ENCODE measurements at regions not wholly inside any gene's neighbourhood (a gene's known extent, or its start where the extent isn't known, plus 50 kb on each side); places are given as distances from the start of the nearest gene placed in this dataset.
"Not testable (repeated sequence)": the region's sequence is repeated elsewhere in the genome, so short reads cannot be mapped to it uniquely, and the experiment has no call there.

GRCh38 chr7:73244782-73245311 lies 63.8 kb downstream of the NSUN5 start:
- not testable (repeated sequence) for H3K9me3 Mint-ChIP-seq; H3K4me1 Mint-ChIP-seq (ENCODE audit: low read depth); H3K4me3 Mint-ChIP-seq; ATAC-seq; DNase-seq; H3K36me3 Mint-ChIP-seq (ENCODE audit: insufficient read depth); H3K27me3 Mint-ChIP-seq (ENCODE audit: low read depth)

GRCh38 chr7:73234994-73235717 lies 73.5 kb downstream of the NSUN5 start:
- H3K4me1 Mint-ChIP-seq (ENCODE audit: low read depth); H3K27me3 Mint-ChIP-seq (ENCODE audit: low read depth); H3K9me3 Mint-ChIP-seq; H3K36me3 Mint-ChIP-seq (ENCODE audit: insufficient read depth); H3K4me3 Mint-ChIP-seq: not testable (repeated sequence)
- ATAC-seq: peak; percentile 93 to 94
- peak; percentile 92 for DNase-seq

- not testable (repeated sequence) for H3K36me3 Mint-ChIP-seq (ENCODE audit: insufficient read depth); H3K27me3 Mint-ChIP-seq (ENCODE audit: low read depth); H3K9me3 Mint-ChIP-seq; H3K4me1 Mint-ChIP-seq (ENCODE audit: low read depth); DNase-seq; H3K4me3 Mint-ChIP-seq; ATAC-seq
Observed at GRCh38 chr7:73225745-73226144, 82.9 kb downstream of the NSUN5 start.

- H3K4me1 Mint-ChIP-seq (ENCODE audit: low read depth); H3K36me3 Mint-ChIP-seq (ENCODE audit: insufficient read depth); H3K27me3 Mint-ChIP-seq (ENCODE audit: low read depth); DNase-seq; H3K4me3 Mint-ChIP-seq; H3K9me3 Mint-ChIP-seq: not testable (repeated sequence)
- peak; percentile 48 to 58 for ATAC-seq
Observed at GRCh38 chr7:73221724-73222123, 86.9 kb downstream of the NSUN5 start.

GRCh38 chr7:73220766-73221370 lies 87.8 kb downstream of the NSUN5 start:
- not testable (repeated sequence) for DNase-seq

GRCh38 chr7:73220357-73220756 lies 88.3 kb downstream of the NSUN5 start:
- not testable (repeated sequence) for H3K36me3 Mint-ChIP-seq (ENCODE audit: insufficient read depth); DNase-seq; H3K4me1 Mint-ChIP-seq (ENCODE audit: low read depth); H3K9me3 Mint-ChIP-seq; H3K4me3 Mint-ChIP-seq; H3K27me3 Mint-ChIP-seq (ENCODE audit: low read depth); ATAC-seq

More at GRCh38 chr7:73220766-73221370, 87.8 kb downstream of the NSUN5 start:
- H3K9me3 Mint-ChIP-seq; H3K4me1 Mint-ChIP-seq (ENCODE audit: low read depth); H3K27me3 Mint-ChIP-seq (ENCODE audit: low read depth); H3K4me3 Mint-ChIP-seq; H3K36me3 Mint-ChIP-seq (ENCODE audit: insufficient read depth): not testable (repeated sequence)
- peak in 1 of 2 donors; percentile 30 for ATAC-seq

GRCh38 chr7:73218802-73219201 lies 89.8 kb downstream of the NSUN5 start:
- DNase-seq; H3K27me3 Mint-ChIP-seq (ENCODE audit: low read depth); H3K4me1 Mint-ChIP-seq (ENCODE audit: low read depth); ATAC-seq; H3K36me3 Mint-ChIP-seq (ENCODE audit: insufficient read depth); H3K4me3 Mint-ChIP-seq; H3K9me3 Mint-ChIP-seq: not testable (repeated sequence)

GRCh38 chr7:73216046-73216675 lies 92.5 kb downstream of the NSUN5 start:
- not testable (repeated sequence) for DNase-seq; ATAC-seq; H3K36me3 Mint-ChIP-seq (ENCODE audit: insufficient read depth); H3K9me3 Mint-ChIP-seq; H3K27me3 Mint-ChIP-seq (ENCODE audit: low read depth); H3K4me1 Mint-ChIP-seq (ENCODE audit: low read depth); H3K4me3 Mint-ChIP-seq

GRCh38 chr7:73215232-73215631 lies 93.4 kb downstream of the NSUN5 start:
- H3K27me3 Mint-ChIP-seq (ENCODE audit: low read depth); H3K4me3 Mint-ChIP-seq; H3K9me3 Mint-ChIP-seq; DNase-seq; ATAC-seq; H3K36me3 Mint-ChIP-seq (ENCODE audit: insufficient read depth); H3K4me1 Mint-ChIP-seq (ENCODE audit: low read depth): not testable (repeated sequence)

GRCh38 chr7:73214471-73214870 lies 94.2 kb downstream of the NSUN5 start:
- not testable (repeated sequence) for H3K27me3 Mint-ChIP-seq (ENCODE audit: low read depth); ATAC-seq; H3K4me3 Mint-ChIP-seq; H3K36me3 Mint-ChIP-seq (ENCODE audit: insufficient read depth); DNase-seq; H3K9me3 Mint-ChIP-seq; H3K4me1 Mint-ChIP-seq (ENCODE audit: low read depth)

- DNase-seq; H3K4me1 Mint-ChIP-seq (ENCODE audit: low read depth); H3K27me3 Mint-ChIP-seq (ENCODE audit: low read depth); H3K9me3 Mint-ChIP-seq; H3K4me3 Mint-ChIP-seq; H3K36me3 Mint-ChIP-seq (ENCODE audit: insufficient read depth); ATAC-seq: not testable (repeated sequence)
Observed at GRCh38 chr7:73213076-73213475, 95.5 kb downstream of the NSUN5 start.

- H3K4me3 Mint-ChIP-seq; H3K27me3 Mint-ChIP-seq (ENCODE audit: low read depth); H3K9me3 Mint-ChIP-seq; H3K36me3 Mint-ChIP-seq (ENCODE audit: insufficient read depth); H3K4me1 Mint-ChIP-seq (ENCODE audit: low read depth); ATAC-seq; DNase-seq: not testable (repeated sequence)
Observed at GRCh38 chr7:73205594-73205993, 103.0 kb downstream of the NSUN5 start.

- H3K4me3 Mint-ChIP-seq; ATAC-seq; H3K4me1 Mint-ChIP-seq (ENCODE audit: low read depth); H3K27me3 Mint-ChIP-seq (ENCODE audit: low read depth); H3K36me3 Mint-ChIP-seq (ENCODE audit: insufficient read depth); DNase-seq; H3K9me3 Mint-ChIP-seq: not testable (repeated sequence)
Observed at GRCh38 chr7:73204898-73205297, 103.7 kb downstream of the NSUN5 start.

- H3K4me3 Mint-ChIP-seq; ATAC-seq; H3K4me1 Mint-ChIP-seq (ENCODE audit: low read depth); H3K27me3 Mint-ChIP-seq (ENCODE audit: low read depth); DNase-seq; H3K9me3 Mint-ChIP-seq; H3K36me3 Mint-ChIP-seq (ENCODE audit: insufficient read depth): not testable (repeated sequence)
Observed at GRCh38 chr7:73203312-73203711, 105.3 kb downstream of the NSUN5 start.

- not testable (repeated sequence) for H3K4me1 Mint-ChIP-seq (ENCODE audit: low read depth); ATAC-seq; H3K36me3 Mint-ChIP-seq (ENCODE audit: insufficient read depth); DNase-seq; H3K9me3 Mint-ChIP-seq; H3K27me3 Mint-ChIP-seq (ENCODE audit: low read depth); H3K4me3 Mint-ChIP-seq
Observed at GRCh38 chr7:73201264-73201663, 107.4 kb downstream of the NSUN5 start.
